GM20431 (cell line): ENCODE measurements at regions not wholly inside any gene's neighbourhood (a gene's known extent, or its start where the extent isn't known, plus 50 kb on each side); places are given as distances from the start of the nearest gene placed in this dataset.

Experiments used
- in situ Hi-C: fragments of 300-500 bp; cut with MseI, MboI; formaldehyde crosslinking; loops from one replicate; pipeline ENCODE4 v1.15.0; 2020; ENCODE audit warnings: low sequenced_read_pairs; ENCODE audit not compliant: unreplicated experiment

- in situ Hi-C loops, result no loop called here
Measured at GRCh38 chr16:73434621-73435020, 386.7 kb upstream of the ZFHX3 start.

- in situ Hi-C loops, result no loop called here
Measured at GRCh38 chr16:73433731-73434307, 385.9 kb upstream of the ZFHX3 start.

- in situ Hi-C loops, result no loop called here
Measured at GRCh38 chr16:73432850-73433730, 385.2 kb upstream of the ZFHX3 start.

DNA sequence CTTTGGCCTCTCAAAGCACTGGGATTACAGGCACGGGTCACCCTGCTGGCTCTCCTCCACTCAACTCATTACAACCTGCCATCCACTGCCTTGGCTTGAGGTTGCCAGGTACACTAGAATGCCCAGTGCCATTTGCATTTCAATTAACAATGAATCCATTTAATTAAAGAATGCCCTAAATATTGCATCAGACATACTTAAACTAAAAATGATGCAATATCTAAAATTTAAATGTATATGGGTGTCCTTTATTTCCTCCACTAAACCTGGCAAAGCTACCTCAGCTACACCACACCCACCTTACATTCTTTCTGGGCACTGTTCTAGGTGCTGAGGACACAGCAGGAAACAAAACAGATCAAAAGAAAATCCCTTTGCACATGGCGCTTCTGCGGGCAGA, 382.2 kb upstream of the ZFHX3 start:
- in situ Hi-C loops, result no loop called here

DNA sequence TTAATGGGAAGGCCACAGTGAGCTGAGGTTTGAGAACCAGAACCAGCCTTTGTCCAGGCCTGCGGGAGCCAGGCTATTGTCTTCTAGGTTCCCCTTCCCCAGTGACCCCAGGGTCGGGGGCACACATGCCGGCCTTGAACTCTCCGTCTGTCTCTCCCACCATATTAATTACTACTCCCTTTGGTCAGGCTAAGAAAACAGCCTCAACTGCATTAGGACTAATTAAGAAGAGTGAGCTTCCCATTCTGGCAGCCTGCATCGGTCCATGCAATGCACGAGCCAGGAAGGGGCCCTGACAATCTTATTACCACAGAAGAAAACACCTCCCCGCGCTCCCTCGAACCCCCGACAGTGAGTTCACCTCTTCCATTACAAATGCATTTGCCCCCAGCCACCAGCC, 380.2 kb upstream of the ZFHX3 start:
- in situ Hi-C loops, result no loop called here

GRCh38 chr16:73427164-73427563, 379.2 kb upstream of the ZFHX3 start:
- in situ Hi-C loops, result no loop called here

DNA sequence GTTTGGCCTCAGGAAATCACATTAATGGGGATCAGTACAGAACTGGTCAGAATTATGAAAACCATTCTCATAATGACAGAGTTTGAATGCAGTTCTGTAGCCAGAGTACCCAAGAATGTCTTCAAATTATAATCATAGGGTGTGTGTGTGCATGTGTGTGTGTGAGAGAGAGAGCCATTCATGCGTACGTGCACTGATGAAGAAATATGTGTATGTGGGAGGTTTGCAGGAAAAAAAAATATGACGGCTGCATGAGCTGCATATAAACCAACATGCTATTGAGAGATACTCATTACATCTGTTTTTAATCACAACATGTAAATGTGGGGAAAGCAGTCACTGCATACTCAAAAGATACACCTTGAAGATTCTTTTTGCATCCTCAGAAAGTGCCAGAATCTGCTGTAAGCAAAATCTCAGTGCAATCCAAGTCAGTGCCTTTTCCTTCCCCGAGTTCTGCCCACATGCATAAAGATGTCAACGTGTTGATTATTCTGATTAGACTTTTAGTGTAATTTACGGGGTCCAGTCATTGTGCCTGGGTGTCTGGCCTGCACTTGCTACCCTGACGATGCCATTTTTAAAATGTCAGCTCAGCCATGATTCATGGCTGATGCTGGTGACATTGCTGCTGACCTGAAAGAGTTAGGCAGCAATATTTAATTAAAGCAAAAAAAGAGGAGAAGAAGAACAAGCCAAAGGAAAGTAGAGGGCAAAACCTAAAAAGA, 378.7 kb upstream of the ZFHX3 start:
- in situ Hi-C loops, result no loop called here

DNA sequence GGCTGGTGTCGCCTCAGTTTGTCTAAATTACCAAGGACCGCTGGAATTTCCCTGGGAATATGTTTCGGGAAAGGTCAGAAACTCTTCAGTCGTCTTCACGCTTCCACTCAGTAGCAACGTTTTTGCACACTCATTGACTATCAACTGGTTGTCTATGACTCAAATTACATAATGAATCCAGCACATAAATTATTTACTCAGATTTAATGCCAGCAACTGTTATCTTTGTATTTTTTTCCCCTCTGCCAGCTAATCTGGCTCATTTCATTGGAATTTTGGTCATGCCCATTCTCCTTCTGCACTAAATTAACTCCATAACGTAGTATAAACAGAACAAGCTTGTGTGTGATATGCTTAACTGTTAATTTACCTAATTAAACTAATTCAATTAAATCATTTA, 372.7 kb upstream of the ZFHX3 start:
- in situ Hi-C loops, result no loop called here

DNA sequence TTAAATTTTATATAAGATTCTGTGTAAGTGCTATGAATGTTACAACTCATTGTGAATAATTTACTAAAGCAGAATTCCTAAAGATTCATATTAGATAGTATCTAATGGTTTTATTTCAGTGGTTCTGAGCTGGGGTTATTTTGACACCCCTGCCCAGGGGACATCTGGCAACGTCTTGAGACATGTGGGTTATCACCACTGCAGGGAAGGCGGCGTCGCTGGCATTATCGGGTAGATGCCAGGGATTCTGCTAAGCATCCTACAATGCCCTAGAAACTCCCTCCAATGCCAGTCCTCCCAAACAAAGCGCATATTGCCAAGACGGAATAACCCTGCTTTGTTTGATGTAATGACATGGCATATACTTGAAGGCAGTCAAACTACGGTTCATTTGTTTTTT, 372.3 kb upstream of the ZFHX3 start:
- in situ Hi-C loops, result no loop called here

GRCh38 chr16:73418691-73419090, 370.8 kb upstream of the ZFHX3 start:
- in situ Hi-C loops, result no loop called here

GRCh38 chr16:73418051-73418450, 370.1 kb upstream of the ZFHX3 start:
- in situ Hi-C loops, result no loop called here

GRCh38 chr16:73415286-73415685, 367.4 kb upstream of the ZFHX3 start:
- in situ Hi-C loops, result no loop called here

DNA sequence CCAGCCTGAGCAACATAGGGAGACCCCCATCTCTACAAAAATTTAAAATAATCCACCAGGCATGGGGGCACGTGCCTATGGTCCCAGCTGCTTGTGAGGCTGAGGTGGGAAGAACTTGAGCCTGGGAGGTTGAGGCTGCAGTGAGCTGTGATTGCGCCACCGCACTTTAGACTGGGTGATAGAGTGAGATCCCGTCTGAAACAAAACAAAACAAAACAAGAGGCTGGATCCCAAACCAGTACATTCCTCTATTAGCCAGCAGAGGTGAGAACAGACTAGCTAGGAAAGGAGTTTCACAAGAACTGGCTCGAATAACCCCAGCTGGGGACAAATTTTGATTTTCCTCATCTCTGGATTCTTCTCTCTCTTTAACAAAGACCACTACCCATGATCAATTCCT, 366.7 kb upstream of the ZFHX3 start:
- in situ Hi-C loops, result no loop called here

GRCh38 chr16:73413830-73414190, 365.9 kb upstream of the ZFHX3 start:
- in situ Hi-C loops, result no loop called here

- in situ Hi-C loops, result no loop called here
Measured at GRCh38 chr16:73413091-73413829, 365.3 kb upstream of the ZFHX3 start.

DNA sequence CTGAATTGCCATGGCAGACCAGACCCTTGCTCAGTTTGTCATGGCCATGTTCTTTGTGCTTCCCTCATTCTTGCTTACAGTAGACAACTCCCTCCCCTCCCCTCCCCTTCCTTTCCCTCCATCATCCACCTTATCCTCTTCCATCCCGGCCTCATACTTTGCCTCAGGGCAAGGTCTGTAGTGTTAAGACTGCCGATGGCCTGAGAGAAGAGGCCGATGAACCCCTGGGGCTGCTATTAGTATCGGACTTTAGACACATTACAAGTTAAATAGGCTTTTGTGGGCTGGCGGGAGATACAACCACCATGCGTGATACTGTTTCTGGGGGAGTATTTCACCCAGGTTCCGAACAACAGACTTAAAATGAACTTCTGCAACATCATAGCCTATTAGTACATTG, 364.5 kb upstream of the ZFHX3 start:
- in situ Hi-C loops, result no loop called here

DNA sequence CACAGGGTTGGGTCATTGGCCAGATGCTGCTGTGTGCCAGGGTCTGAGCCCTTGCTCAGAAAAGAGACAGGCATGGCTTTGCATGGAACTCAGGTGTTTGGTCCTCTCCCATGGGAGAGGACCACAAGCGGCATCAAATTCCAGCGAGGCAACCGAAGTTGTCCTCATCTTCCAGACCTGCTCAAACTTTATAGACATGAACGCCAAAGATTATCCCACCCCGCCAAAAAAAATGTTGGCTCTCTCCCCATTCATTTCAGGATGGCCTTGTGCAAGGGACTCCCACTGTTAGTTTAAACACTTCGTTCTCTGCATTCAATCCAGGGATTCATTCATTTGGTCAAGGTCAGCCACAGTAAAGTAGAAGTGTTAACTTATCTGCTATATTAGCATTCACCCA, 360.8 kb upstream of the ZFHX3 start:
- in situ Hi-C loops, result no loop called here

DNA sequence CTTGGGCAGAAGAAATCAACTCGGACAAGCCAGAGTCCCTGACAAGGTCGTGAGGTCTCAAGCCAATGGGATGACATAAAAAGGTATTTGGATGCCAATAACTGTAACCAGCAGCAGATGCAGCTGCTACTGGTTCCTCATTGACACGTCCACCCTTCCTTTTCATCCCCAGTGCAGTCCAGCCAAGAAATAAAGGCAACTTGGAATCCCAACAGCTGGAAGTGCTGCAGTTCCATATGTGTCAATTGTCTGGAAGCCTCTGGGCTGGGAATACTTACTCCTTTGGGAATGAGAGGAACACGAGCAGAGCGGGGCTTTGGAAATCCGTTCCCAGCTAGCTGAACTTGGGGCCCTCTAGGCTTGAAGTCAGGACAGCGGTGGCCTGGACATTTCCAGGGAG, 360.4 kb upstream of the ZFHX3 start:
- in situ Hi-C loops, result no loop called here

DNA sequence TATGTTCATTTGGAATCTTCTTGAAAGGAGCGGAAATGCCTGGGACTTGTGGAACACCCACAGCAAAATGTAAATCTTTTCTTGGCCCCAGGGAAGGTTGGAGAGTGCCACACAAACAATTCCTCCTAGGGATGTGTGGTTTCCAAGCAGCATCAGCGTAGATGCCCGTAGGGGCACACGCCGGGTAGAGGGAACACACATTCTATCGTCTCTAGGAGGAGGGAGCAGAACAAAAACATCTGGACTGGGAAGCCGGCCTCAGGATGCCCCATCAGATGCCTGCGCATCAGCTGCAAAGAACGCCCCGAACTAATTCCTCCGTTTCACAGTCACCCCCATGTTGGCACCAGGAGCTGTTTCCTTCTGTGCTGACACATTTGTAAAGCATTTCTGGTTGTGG, 357.9 kb upstream of the ZFHX3 start:
- in situ Hi-C loops, result no loop called here

GRCh38 chr16:73404001-73404400, 356.1 kb upstream of the ZFHX3 start:
- in situ Hi-C loops, result no loop called here

GRCh38 chr16:73403291-73403690, 355.4 kb upstream of the ZFHX3 start:
- in situ Hi-C loops, result no loop called here
